ENCODE measurements at regions not wholly inside any gene's neighbourhood (a gene's known extent, or its start where the extent isn't known, plus 50 kb on each side); places are given as distances from the start of the nearest gene placed in this dataset.

- TF ChIP-seq, protein P1, sequence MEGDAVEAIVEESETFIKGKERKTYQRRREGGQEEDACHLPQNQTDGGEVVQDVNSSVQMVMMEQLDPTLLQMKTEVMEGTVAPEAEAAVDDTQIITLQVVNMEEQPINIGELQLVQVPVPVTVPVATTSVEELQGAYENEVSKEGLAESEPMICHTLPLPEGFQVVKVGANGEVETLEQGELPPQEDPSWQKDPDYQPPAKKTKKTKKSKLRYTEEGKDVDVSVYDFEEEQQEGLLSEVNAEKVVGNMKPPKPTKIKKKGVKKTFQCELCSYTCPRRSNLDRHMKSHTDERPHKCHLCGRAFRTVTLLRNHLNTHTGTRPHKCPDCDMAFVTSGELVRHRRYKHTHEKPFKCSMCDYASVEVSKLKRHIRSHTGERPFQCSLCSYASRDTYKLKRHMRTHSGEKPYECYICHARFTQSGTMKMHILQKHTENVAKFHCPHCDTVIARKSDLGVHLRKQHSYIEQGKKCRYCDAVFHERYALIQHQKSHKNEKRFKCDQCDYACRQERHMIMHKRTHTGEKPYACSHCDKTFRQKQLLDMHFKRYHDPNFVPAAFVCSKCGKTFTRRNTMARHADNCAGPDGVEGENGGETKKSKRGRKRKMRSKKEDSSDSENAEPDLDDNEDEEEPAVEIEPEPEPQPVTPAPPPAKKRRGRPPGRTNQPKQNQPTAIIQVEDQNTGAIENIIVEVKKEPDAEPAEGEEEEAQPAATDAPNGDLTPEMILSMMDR (IDR thresholded peaks at IDR 0.05) = no peak
- TF ChIP-seq ZFX (IDR thresholded peaks at IDR 0.05; ENCODE audit: borderline replicate concordance) = no peak
Measured at GRCh38 chr2:15846626-15847025, 93.7 kb upstream of the MYCN start.

Data from 22Rv1 (cell line).